HG03432 (cell line): ENCODE measurements at regions not wholly inside any gene's neighbourhood (a gene's known extent, or its start where the extent isn't known, plus 50 kb on each side); places are given as distances from the start of the nearest gene placed in this dataset.
"Not testable (repeated sequence)": the region's sequence is repeated elsewhere in the genome, so short reads cannot be mapped to it uniquely, and the experiment has no call there.

ENCODE experiments used
- ATAC-seq: cut with Tn5 transposase; IDR thresholded peaks from one replicate; pipeline ENCODE4 v1.9.1; 2021; ENCODE audit warnings: mild to moderate bottlenecking, moderate library complexity; ENCODE audit not compliant: unreplicated experiment

- peak; percentile 87 for ATAC-seq
Observed at GRCh38 chr13:81048026-81048461, 707.1 kb upstream of the SPRY2 start.

GRCh38 chr13:81041761-81042160 lies 700.8 kb upstream of the SPRY2 start:
- ATAC-seq, result no peak

- no peak for ATAC-seq
Observed at GRCh38 chr13:81031996-81032395, 691.1 kb upstream of the SPRY2 start.

- ATAC-seq, result no peak
Observed at GRCh38 chr13:81025091-81025490, 684.2 kb upstream of the SPRY2 start.

- no peak for ATAC-seq
Observed at GRCh38 chr13:81021284-81021840, 680.4 kb upstream of the SPRY2 start.

- ATAC-seq, result no peak
Observed at GRCh38 chr13:81020010-81020409, 679.1 kb upstream of the SPRY2 start.

- no peak for ATAC-seq
Observed at GRCh38 chr13:81018936-81019335, 678.0 kb upstream of the SPRY2 start.

GRCh38 chr13:81017513-81018152 lies 676.7 kb upstream of the SPRY2 start:
- ATAC-seq, result peak; percentile 86

- no peak for ATAC-seq
Observed at GRCh38 chr13:81012031-81012430, 671.1 kb upstream of the SPRY2 start.

GRCh38 chr13:81001828-81002385 lies 661.0 kb upstream of the SPRY2 start:
- ATAC-seq, result no peak

GRCh38 chr13:80998603-80999002 lies 657.7 kb upstream of the SPRY2 start:
- not testable (repeated sequence) for ATAC-seq

- ATAC-seq, result no peak
Observed at GRCh38 chr13:80989747-80990146, 648.8 kb upstream of the SPRY2 start.

- no peak for ATAC-seq
Observed at GRCh38 chr13:80989241-80989640, 648.3 kb upstream of the SPRY2 start.

- ATAC-seq, result no peak
Observed at GRCh38 chr13:80988391-80989151, 647.6 kb upstream of the SPRY2 start.

GRCh38 chr13:80979035-80979641 lies 638.2 kb upstream of the SPRY2 start:
- peak; percentile 93 for ATAC-seq

GRCh38 chr13:80977168-80977567 lies 636.2 kb upstream of the SPRY2 start:
- no peak for ATAC-seq

GRCh38 chr13:80975903-80976302 lies 635.0 kb upstream of the SPRY2 start:
- ATAC-seq, result no peak

GRCh38 chr13:80973721-80974120 lies 632.8 kb upstream of the SPRY2 start:
- no peak for ATAC-seq

- ATAC-seq, result no peak
Observed at GRCh38 chr13:80972857-80973478, 632.0 kb upstream of the SPRY2 start.

GRCh38 chr13:80965097-80965496 lies 624.2 kb upstream of the SPRY2 start:
- ATAC-seq, result no peak

- no peak for ATAC-seq
Observed at GRCh38 chr13:80962855-80963254, 621.9 kb upstream of the SPRY2 start.
